Ovary (tissue), 3 donors: ENCODE measurements at regions not wholly inside any gene's neighbourhood (a gene's known extent, or its start where the extent isn't known, plus 50 kb on each side); places are given as distances from the start of the nearest gene placed in this dataset.

ENCODE experiments used
- CTCF ChIP-seq, 3 donors: fragments of 450-650 bp in 2 of 3; fragments of 200-600 bp in 1 of 3; IDR thresholded peaks; one replicate each; pipeline versions ENCODE4 v1.5.1 to v1.8.0; 2016 to 2022; ENCODE audit warnings: antibody characterized with exemption in 3 of 3, mild to moderate bottlenecking in 1 of 3
- POLR2A ChIP-seq: fragments of 450-650 bp; IDR thresholded peaks from one replicate; pipeline ENCODE4 v1.6.1; 2017; ENCODE audit warnings: antibody characterized with exemption, mild to moderate bottlenecking, moderate library complexity
- donor health status: DM: no; HTN: no; CAD: no.

GRCh38 chr12:24560192-24560775 lies 388.6 kb downstream of the BCAT1 start:
- no peak for TF ChIP-seq CTCF (IDR thresholded peaks at IDR 0.05)
- no peak for TF ChIP-seq POLR2A
